ENCODE measurements at regions not wholly inside any gene's neighbourhood (a gene's known extent, or its start where the extent isn't known, plus 50 kb on each side); places are given as distances from the start of the nearest gene placed in this dataset.

GRCh38 chr7:34457329-34457728 lies 200.7 kb upstream of the NPSR1 start:
- no peak for TF ChIP-seq ZNF462 (CRISPR knock-in tag; IDR thresholded peaks at IDR 0.05)
- TF ChIP-seq EZH2 (IDR thresholded peaks at IDR 0.05; ENCODE audit: low read depth, unreplicated experiment), result no peak
- TF ChIP-seq STAT1 (IDR thresholded peaks at IDR 0.05; ENCODE audit: unreplicated experiment), result no peak
- TF ChIP-seq NANOG (IDR thresholded peaks at IDR 0.05; ENCODE audit: borderline replicate concordance), result no peak
- TF ChIP-seq ETS1 (IDR thresholded peaks at IDR 0.05), result no peak
- TF ChIP-seq EZH2phosphoT487 (IDR thresholded peaks at IDR 0.05; ENCODE audit: unreplicated experiment), result no peak
- no peak for TF ChIP-seq JUNB (IDR thresholded peaks at IDR 0.05; ENCODE audit: unreplicated experiment)
- TF ChIP-seq CREB1 (CRISPR knock-in tag; IDR thresholded peaks at IDR 0.05; ENCODE audit: low read depth), result no peak
- TF ChIP-seq REST (IDR thresholded peaks at IDR 0.05; ENCODE audit: unreplicated experiment), result no peak
- TF ChIP-seq ZNF331 (CRISPR knock-in tag; IDR thresholded peaks at IDR 0.05; ENCODE audit: low read depth), result no peak
- TF ChIP-seq ZNF114 (CRISPR knock-in tag; IDR thresholded peaks at IDR 0.05), result no peak
- no peak for TF ChIP-seq CTCF (conservative IDR thresholded peaks at IDR 0.05; ENCODE audit: low read depth in 2 of 2)
- DNase-seq (ENCODE audit: low spot score), result peak; percentile 32
- H3K27me3 ChIP-seq (ENCODE audit: insufficient read depth), result no peaks in the 10 kb centered on the region
- H3K36me3 ChIP-seq (ENCODE audit: insufficient read depth), result no peaks in the 10 kb centered on the region
- H3K9me2 ChIP-seq (ENCODE audit: insufficient read depth), result no peaks in the 10 kb centered on the region
- ATAC-seq, result no peak
- H2AFZ ChIP-seq, result no peak overlapping the region
- Mint-ChIP-seq H3K36me3 (ENCODE audit: low read depth) (no peaks in the 10 kb centered on the region), H3K4me1 (peaks cover 4% of the 10 kb centered on the region; the same call in 1 of the 3 replicates), H3K27ac (no peak overlapping the region), H3K4me3 (no peak overlapping the region), H3K27me3 (ENCODE audit: insufficient read depth, low read depth, poor library complexity) (no peaks in the 10 kb centered on the region), H3K9me3 (no peaks in the 10 kb centered on the region; the same call in 1 of the 3 replicates)
- H3K4me2 ChIP-seq, result no peak overlapping the region
- H3K27ac ChIP-seq (ENCODE audit: low read depth), result no peak overlapping the region
- no peaks in the 10 kb centered on the region for H4K20me1 ChIP-seq (replicated peaks; ENCODE audit: insufficient read depth)
- no peak overlapping the region for H3K4me3 ChIP-seq
- no peaks in the 10 kb centered on the region for H3K79me2 ChIP-seq (replicated peaks; ENCODE audit: insufficient read depth)
- no peaks in the 10 kb centered on the region for H3F3A ChIP-seq (replicated peaks; ENCODE audit: low read depth)
- H3K4me1 ChIP-seq (ENCODE audit: insufficient read depth), result peaks cover 5% of the 10 kb centered on the region; the same call in 1 of the 2 replicates

Data from GM23338 (cell line).